Type B pancreatic cell (in vitro differentiated cells): ENCODE measurements at regions not wholly inside any gene's neighbourhood (a gene's known extent, or its start where the extent isn't known, plus 50 kb on each side); places are given as distances from the start of the nearest gene placed in this dataset.
A peak's percentile ranks its signal among the peaks of the same experiment; 100 is the strongest.

ENCODE experiments used
- DNase-seq: peaks from one replicate; pipeline ENCODE4 v3.0.0; 2021; ENCODE audit warnings: mixed read lengths; ENCODE audit not compliant: unreplicated experiment; ENCODE audit errors: extremely low spot score
- H3K27ac Mint-ChIP-seq: 2 replicates; pipeline ENCODE4 v1.8.0; 2021; ENCODE audit warnings: mild to moderate bottlenecking, mixed read lengths
- H3K27me3 Mint-ChIP-seq: 2 replicates; pipeline ENCODE4 v1.8.0; 2021; ENCODE audit warnings: mixed read lengths
- H3K36me3 Mint-ChIP-seq: 2 replicates; pipeline ENCODE4 v1.8.0; 2021; ENCODE audit warnings: mixed read lengths
- H3K4me1 Mint-ChIP-seq: one replicate; pipeline ENCODE4 v1.8.0; 2021; ENCODE audit warnings: mixed read lengths; ENCODE audit not compliant: unreplicated experiment
- H3K4me3 Mint-ChIP-seq: 2 replicates; pipeline ENCODE4 v1.8.0; 2021; ENCODE audit warnings: mild to moderate bottlenecking, mixed read lengths
- H3K9me3 Mint-ChIP-seq: 2 replicates; pipeline ENCODE4 v1.8.0; 2021; ENCODE audit warnings: mixed read lengths
- TF ChIP-seq, protein P1 (sequence below): fragments of 200-600 bp; sonication (generic); conservative IDR thresholded peaks from 2 replicates; pipeline ENCODE4 v1.5.0; 2021; ENCODE audit warnings: antibody characterized with exemption, mild to moderate bottlenecking

DNA sequence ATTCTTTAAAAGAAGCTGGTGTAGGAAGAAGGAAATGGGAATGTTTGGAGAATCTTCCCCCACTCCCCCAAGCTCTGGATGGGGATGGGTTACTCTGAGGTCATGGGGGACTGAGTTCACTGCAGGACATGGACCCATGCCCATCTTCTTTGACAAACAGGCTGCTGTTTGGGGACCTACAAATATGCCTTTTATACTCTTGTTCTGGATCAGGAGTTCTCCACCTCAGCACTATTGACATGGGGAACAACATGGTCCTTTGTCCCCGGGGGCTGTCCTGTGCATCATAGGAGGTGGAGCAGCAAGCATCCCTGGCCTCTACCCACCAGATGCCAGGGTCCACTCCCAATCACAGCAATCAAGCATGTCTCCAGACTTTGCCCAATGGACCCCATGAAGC, 365.8 kb upstream of the C1orf174 start:
- DNase-seq = no peak
- Mint-ChIP-seq H3K27me3 (peaks cover 10% of the 10 kb centered on the region), H3K27ac (no peak overlapping the region), H3K4me3 (no peak overlapping the region), H3K36me3 (peaks cover 5% of the 10 kb centered on the region), H3K9me3 (peaks cover under 1% of the 10 kb centered on the region), H3K4me1 (peaks cover 4% of the 10 kb centered on the region)
- TF ChIP-seq, protein P1, sequence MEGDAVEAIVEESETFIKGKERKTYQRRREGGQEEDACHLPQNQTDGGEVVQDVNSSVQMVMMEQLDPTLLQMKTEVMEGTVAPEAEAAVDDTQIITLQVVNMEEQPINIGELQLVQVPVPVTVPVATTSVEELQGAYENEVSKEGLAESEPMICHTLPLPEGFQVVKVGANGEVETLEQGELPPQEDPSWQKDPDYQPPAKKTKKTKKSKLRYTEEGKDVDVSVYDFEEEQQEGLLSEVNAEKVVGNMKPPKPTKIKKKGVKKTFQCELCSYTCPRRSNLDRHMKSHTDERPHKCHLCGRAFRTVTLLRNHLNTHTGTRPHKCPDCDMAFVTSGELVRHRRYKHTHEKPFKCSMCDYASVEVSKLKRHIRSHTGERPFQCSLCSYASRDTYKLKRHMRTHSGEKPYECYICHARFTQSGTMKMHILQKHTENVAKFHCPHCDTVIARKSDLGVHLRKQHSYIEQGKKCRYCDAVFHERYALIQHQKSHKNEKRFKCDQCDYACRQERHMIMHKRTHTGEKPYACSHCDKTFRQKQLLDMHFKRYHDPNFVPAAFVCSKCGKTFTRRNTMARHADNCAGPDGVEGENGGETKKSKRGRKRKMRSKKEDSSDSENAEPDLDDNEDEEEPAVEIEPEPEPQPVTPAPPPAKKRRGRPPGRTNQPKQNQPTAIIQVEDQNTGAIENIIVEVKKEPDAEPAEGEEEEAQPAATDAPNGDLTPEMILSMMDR = no peak

DNA sequence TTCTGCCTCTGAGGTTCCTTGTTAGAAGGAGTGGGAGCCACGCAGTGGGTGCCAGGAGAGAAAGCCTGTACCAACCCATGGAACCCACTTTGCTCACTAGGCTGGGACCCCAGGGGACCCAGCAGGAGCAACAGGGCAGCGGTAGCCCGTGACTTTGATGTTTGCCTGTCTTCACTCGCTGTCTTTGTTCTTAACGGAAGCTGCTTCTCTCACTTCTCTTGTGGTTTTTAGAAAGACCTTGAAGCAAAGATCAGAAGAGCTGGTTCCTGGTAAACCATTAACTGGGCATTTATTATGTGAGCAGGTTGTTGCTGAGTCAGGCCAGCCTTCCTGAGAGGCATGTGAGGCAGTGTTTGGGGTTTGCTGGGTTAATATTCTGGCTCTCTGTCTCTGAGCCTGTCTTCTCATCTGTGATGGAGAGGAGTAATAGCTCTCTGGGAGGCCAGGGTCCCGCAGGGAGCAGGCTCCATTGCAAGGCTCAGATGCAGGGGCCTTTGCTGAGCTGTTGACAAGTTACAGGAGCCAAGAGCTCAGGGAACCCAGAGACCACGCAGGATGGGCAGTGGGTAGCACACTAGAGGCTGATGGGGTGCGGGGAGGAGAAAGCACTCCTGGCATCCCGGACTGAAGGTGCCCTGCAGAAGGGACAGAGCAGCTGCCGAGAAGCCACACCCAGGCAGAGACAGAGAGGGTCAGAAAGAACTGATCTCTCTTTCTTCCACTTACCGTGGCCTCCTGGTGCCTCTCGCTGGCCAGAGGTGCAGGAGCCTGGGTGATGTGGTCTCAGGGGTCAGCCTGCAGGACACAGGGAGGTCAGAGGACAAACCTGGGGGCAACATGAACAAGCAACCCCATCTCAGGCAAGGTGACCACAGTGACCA, 367.5 kb upstream of the C1orf174 start:
- Mint-ChIP-seq H3K27me3 (peaks cover 9% of the 10 kb centered on the region), H3K27ac (peak overlapping the region; percentile 71), H3K4me3 (peak overlapping the region; percentile 10), H3K4me1 (peaks cover 4% of the 10 kb centered on the region), H3K9me3 (no peaks in the 10 kb centered on the region), H3K36me3 (peaks cover 5% of the 10 kb centered on the region)
- no peak for DNase-seq
- TF ChIP-seq, protein P1 = no peak

DNA sequence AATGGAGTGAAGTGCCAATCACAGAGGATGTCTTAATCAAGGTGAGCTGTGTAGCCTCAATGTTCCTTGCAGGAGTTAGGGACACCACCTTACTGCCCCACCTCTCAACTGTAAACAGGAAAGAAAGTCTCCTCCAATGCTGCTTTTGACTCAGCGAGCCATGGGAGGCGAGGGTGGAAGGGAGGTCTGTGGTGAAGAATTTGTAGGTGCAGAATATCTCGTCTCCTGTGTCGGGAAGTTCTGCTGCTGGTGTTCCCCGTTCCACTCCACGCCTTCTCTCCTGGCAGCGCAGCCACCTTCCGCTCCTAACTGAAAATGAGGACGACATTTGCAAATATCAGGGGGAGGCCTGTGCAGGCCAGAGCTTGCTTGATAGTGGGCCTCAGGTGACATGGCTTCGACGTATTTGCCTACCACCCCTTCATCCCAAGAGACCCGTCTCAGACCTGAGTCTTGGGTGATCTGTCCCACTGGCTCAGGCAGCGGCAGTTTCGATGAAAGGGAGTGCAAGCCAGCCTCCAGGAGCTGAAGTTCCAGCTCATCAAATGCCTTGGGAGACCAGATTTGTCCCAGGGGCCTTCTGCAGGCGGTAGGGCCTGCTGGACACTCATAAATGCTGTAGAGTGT, 368.3 kb upstream of the C1orf174 start:
- TF ChIP-seq, protein P1 = no peak
- H3K27ac Mint-ChIP-seq = no peak overlapping the region
- peaks cover 7% of the 10 kb centered on the region for H3K4me1 Mint-ChIP-seq
- no peak for DNase-seq
- H3K4me3 Mint-ChIP-seq = no peak overlapping the region
- peaks cover 5% of the 10 kb centered on the region for H3K36me3 Mint-ChIP-seq
- no peaks in the 10 kb centered on the region for H3K9me3 Mint-ChIP-seq
- H3K27me3 Mint-ChIP-seq = peaks cover 12% of the 10 kb centered on the region

DNA sequence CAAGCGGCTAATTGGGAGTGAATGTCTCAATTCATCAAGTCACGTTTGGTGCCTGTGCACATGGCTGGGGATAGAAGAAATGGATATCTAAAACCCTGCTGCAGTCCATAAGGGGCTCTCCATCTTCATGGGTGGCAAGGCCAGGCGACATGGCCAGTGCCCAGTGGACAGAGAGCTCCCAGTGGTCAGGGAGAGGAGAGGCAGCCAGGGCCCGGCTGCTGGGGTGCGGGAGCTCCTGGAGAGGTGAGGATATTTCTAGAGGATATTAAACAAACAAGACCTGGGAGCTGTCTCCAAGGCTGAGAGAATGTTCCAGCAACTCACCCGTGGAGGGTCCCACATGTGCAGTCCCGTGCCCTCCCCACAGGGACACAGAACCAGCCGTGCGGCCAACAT, 368.8 kb upstream of the C1orf174 start:
- Mint-ChIP-seq H3K27me3 (peaks cover 12% of the 10 kb centered on the region), H3K36me3 (peaks cover 5% of the 10 kb centered on the region), H3K9me3 (no peaks in the 10 kb centered on the region), H3K4me3 (no peak overlapping the region), H3K4me1 (peaks cover 9% of the 10 kb centered on the region), H3K27ac (no peak overlapping the region)
- DNase-seq = no peak
- TF ChIP-seq, protein P1 = peak; percentile 35

DNA sequence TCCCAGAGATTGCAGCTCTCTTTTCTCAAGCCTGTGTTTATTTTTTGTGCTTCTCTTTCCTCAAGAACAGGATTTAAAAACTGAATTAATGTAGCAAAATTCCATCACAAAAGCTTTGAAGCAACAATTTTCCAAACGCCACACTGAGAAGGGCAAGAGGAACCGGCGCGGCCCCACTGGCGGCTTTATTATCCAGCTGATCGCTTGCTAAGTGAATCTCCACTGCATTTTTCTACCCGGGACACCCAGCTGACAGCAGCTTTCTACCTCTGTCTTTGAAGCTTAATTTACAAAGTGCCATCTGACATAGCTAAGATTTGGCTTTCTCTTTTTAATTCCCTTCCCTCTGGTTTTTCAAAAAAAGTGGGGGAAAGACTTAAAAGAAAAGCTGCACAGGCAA, 369.3 kb upstream of the C1orf174 start:
- no peak overlapping the region for H3K27ac Mint-ChIP-seq
- TF ChIP-seq, protein P1 = no peak
- DNase-seq = no peak
- no peak overlapping the region for H3K4me3 Mint-ChIP-seq
- H3K4me1 Mint-ChIP-seq = peaks cover 9% of the 10 kb centered on the region
- H3K9me3 Mint-ChIP-seq = no peaks in the 10 kb centered on the region
- peaks cover 4% of the 10 kb centered on the region for H3K36me3 Mint-ChIP-seq
- peaks cover 9% of the 10 kb centered on the region for H3K27me3 Mint-ChIP-seq
